ENCODE measurements at regions not wholly inside any gene's neighbourhood (a gene's known extent, or its start where the extent isn't known, plus 50 kb on each side); places are given as distances from the start of the nearest gene placed in this dataset.

DNA sequence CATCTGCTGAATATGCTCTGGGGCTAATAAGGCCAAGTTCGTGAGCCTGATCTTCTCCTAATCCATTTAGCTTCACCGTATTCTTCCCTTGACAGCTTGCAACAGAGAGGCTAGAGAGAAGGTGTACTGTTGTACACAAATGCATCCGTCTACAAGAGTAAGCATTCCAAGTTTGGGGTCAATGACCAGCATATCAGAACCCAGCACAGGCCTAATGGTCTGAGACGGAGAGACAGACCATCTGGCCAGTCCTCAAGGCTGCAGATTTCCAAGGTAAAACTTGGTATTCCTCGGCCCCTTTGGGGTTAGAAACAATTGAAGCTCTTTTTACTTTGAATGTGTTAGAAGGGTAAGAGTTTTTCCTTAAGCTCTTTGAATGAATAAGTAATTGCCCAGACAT lies 481.2 kb upstream of the KLF4 start:
- no peak overlapping the region for H4K91ac ChIP-seq (ENCODE audit: insufficient read length, low read depth, low read length)
- H3K4me2 ChIP-seq (ENCODE audit: insufficient read depth, insufficient read length, low read length): no peak overlapping the region
- H3K23me2 ChIP-seq (ENCODE audit: insufficient read length, low read depth, low read length, poor library complexity, severe bottlenecking): no peaks in the 10 kb centered on the region
- WGBS (ENCODE audit: extremely low coverage, insufficient read length, low lambda C conversion rate): no CpG with 5 or more reads among the region's 5 CpGs
- H3K56ac ChIP-seq (ENCODE audit: insufficient read length, low read depth, low read length): no peak overlapping the region
- H2BK120ac ChIP-seq (ENCODE audit: low read depth, low read length, poor library complexity, severe bottlenecking): no peak overlapping the region
- H3T11ph ChIP-seq (ENCODE audit: low read length): no peak overlapping the region
- no peaks in the 10 kb centered on the region for H3K79me1 ChIP-seq (ENCODE audit: insufficient read depth, low read depth, low read length, poor library complexity, severe bottlenecking)
- no peak overlapping the region for H4K5ac ChIP-seq (ENCODE audit: insufficient read length, low read depth, low read length)
- no peak overlapping the region for H2BK20ac ChIP-seq (ENCODE audit: low read depth, low read length, poor library complexity, severe bottlenecking)
- H2BK12ac ChIP-seq (ENCODE audit: insufficient read length, low read depth, low read length): no peak overlapping the region
- H2AFZ ChIP-seq (ENCODE audit: low read length): no peak overlapping the region
- no peak overlapping the region for H3K9ac ChIP-seq (ENCODE audit: extremely low read depth, insufficient read length, low read length)
- no peaks in the 10 kb centered on the region for H3K27me3 ChIP-seq (ENCODE audit: insufficient read depth, low read length)
- H2BK15ac ChIP-seq (ENCODE audit: low read depth, low read length): no peak overlapping the region
- no peak overlapping the region for H4K8ac ChIP-seq (replicated peaks; ENCODE audit: insufficient read length, low read depth, low read length)
- no peak for DNase-seq
- no peaks in the 10 kb centered on the region for H4K20me1 ChIP-seq (ENCODE audit: control insufficient read depth, insufficient read depth, insufficient read length)
- no peak overlapping the region for H3K23ac ChIP-seq (ENCODE audit: insufficient read length, low read depth, low read length)
- H3K4me1 ChIP-seq (ENCODE audit: insufficient read depth, low read length): no peaks in the 10 kb centered on the region
- no peak overlapping the region for H2AK5ac ChIP-seq (ENCODE audit: insufficient read length, low read length)
- Mint-ChIP-seq H3K4me3 (no peak overlapping the region), H3K36me3 (ENCODE audit: insufficient read depth in 1 of 3, low read depth in 3 of 3) (no peaks in the 10 kb centered on the region), H3K9me3 (0 out of 5 replicates have a peak, but pooled peaks cover 0 to 2% of the 10 kb centered on the region in 2 experiments), H3K27me3 (ENCODE audit: low read depth) (no peaks in the 10 kb centered on the region; the same call in 1 of the 2 replicates), H3K4me1 (peaks cover 10 to 15% of the 10 kb centered on the region in 2 experiments), H3K27ac (no peak overlapping the region)
- H2BK5ac ChIP-seq (ENCODE audit: insufficient read length, low read length): no peak overlapping the region
- no peak overlapping the region for H3K4ac ChIP-seq (ENCODE audit: low read depth, low read length)
- no peaks in the 10 kb centered on the region for H3K9me3 ChIP-seq (ENCODE audit: control insufficient read depth, low read depth, low read length)
- H3K14ac ChIP-seq (ENCODE audit: insufficient read depth, low read length): no peak overlapping the region
- TF ChIP-seq, protein P1, sequence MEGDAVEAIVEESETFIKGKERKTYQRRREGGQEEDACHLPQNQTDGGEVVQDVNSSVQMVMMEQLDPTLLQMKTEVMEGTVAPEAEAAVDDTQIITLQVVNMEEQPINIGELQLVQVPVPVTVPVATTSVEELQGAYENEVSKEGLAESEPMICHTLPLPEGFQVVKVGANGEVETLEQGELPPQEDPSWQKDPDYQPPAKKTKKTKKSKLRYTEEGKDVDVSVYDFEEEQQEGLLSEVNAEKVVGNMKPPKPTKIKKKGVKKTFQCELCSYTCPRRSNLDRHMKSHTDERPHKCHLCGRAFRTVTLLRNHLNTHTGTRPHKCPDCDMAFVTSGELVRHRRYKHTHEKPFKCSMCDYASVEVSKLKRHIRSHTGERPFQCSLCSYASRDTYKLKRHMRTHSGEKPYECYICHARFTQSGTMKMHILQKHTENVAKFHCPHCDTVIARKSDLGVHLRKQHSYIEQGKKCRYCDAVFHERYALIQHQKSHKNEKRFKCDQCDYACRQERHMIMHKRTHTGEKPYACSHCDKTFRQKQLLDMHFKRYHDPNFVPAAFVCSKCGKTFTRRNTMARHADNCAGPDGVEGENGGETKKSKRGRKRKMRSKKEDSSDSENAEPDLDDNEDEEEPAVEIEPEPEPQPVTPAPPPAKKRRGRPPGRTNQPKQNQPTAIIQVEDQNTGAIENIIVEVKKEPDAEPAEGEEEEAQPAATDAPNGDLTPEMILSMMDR (conservative IDR thresholded peaks at IDR 0.05): no peak
- H3K27ac ChIP-seq (ENCODE audit: insufficient read length, low read depth, low read length): no peak overlapping the region
- H3K18ac ChIP-seq (ENCODE audit: insufficient read length, low read depth, low read length): no peak overlapping the region
- H3K79me2 ChIP-seq (ENCODE audit: insufficient read depth, low read length): no peaks in the 10 kb centered on the region
